HEK293T (cell line): ENCODE measurements at regions not wholly inside any gene's neighbourhood (a gene's known extent, or its start where the extent isn't known, plus 50 kb on each side); places are given as distances from the start of the nearest gene placed in this dataset.

ENCODE experiments used
- ELF4 ChIP-seq: fragments of 450-650 bp; IDR thresholded peaks from 2 replicates; pipeline ENCODE4 v1.6.1; 2017; ENCODE audit warnings: antibody characterized with exemption
- FOXK2 ChIP-seq: fragments of 450-650 bp; IDR thresholded peaks from 2 replicates; pipeline ENCODE4 v1.6.1; 2016; ENCODE audit warnings: mild to moderate bottlenecking
- SUZ12 ChIP-seq: fragments of 450-650 bp; IDR thresholded peaks from 2 replicates; pipeline ENCODE4 v1.6.1; 2016; ENCODE audit warnings: mild to moderate bottlenecking

DNA sequence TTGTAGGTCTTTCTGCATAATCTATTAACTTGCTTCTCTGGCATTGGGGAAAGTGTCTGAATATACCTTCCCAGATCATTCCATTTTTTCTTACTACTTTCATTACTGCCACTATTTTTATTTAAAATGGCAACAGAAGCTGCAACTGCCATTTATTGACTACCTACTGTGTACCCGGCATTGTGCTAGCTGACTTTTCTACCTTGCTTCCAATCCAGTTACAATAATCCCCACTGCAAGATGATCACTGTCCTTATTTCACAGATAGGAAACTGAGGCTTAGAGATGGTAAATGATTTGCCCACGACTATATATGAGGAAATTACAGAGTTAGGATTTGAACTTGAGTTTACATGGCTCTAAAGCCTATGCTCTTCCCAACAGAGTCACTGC lies 129.0 kb downstream of the MAP3K7 start:
- TF ChIP-seq ELF4 (no peak), FOXK2 (no peak), SUZ12 (no peak)
